OCI-LY7 (cell line): ENCODE measurements at regions not wholly inside any gene's neighbourhood (a gene's known extent, or its start where the extent isn't known, plus 50 kb on each side); places are given as distances from the start of the nearest gene placed in this dataset.

ENCODE experiments used
- CTCF ChIP-seq: fragments of 200-600 bp; sonication (generic); conservative IDR thresholded peaks from 2 replicates; pipeline ENCODE4 v1.5.1; 2014; ENCODE audit warnings: mild to moderate bottlenecking, antibody characterized with exemption, low read length, moderate library complexity, mixed read lengths
- EZH2phosphoT487 ChIP-seq: fragments of 200-600 bp; sonication (generic); IDR thresholded peaks from 2 replicates; pipeline ENCODE4 v1.6.1; 2018; ENCODE audit warnings: low read depth, borderline replicate concordance, mild to moderate bottlenecking, mixed run types, antibody characterized with exemption, low read length, moderate library complexity, mixed read lengths

- TF ChIP-seq CTCF (no peak), EZH2phosphoT487 (no peak)
Measured at GRCh38 chr5:57850109-57850508, 367.5 kb upstream of the ACTBL2 start.
